NCI-H226 (cell line): ENCODE measurements at regions not wholly inside any gene's neighbourhood (a gene's known extent, or its start where the extent isn't known, plus 50 kb on each side); places are given as distances from the start of the nearest gene placed in this dataset.
"Not testable (repeated sequence)": the region's sequence is repeated elsewhere in the genome, so short reads cannot be mapped to it uniquely, and the experiment has no call there.

Source experiments
- DNase-seq: peaks from one replicate; pipeline ENCODE4 v3.0.0-alpha.2; 2015

GRCh38 chr3:198149904-198150303 lies 189.9 kb downstream of the LMLN start:
- not testable (repeated sequence) for DNase-seq

GRCh38 chr3:198151867-198152266 lies 191.8 kb downstream of the LMLN start:
- DNase-seq = not testable (repeated sequence)

- not testable (repeated sequence) for DNase-seq
Observed at GRCh38 chr3:198155771-198156170, 195.8 kb downstream of the LMLN start.

- not testable (repeated sequence) for DNase-seq
Observed at GRCh38 chr3:198157231-198157868, 197.3 kb downstream of the LMLN start.

GRCh38 chr3:198158007-198158406 lies 198.0 kb downstream of the LMLN start:
- not testable (repeated sequence) for DNase-seq

GRCh38 chr3:198167339-198168039 lies 207.5 kb downstream of the LMLN start:
- DNase-seq = peak; percentile 1

GRCh38 chr3:198170781-198171180 lies 210.8 kb downstream of the LMLN start:
- DNase-seq = peak; percentile 1

- not testable (repeated sequence) for DNase-seq
Observed at GRCh38 chr3:198173080-198173479, 213.1 kb downstream of the LMLN start.

GRCh38 chr3:198173929-198174574 lies 214.0 kb downstream of the LMLN start:
- DNase-seq = not testable (repeated sequence)
